ENCODE measurements at regions not wholly inside any gene's neighbourhood (a gene's known extent, or its start where the extent isn't known, plus 50 kb on each side); places are given as distances from the start of the nearest gene placed in this dataset.

DNA sequence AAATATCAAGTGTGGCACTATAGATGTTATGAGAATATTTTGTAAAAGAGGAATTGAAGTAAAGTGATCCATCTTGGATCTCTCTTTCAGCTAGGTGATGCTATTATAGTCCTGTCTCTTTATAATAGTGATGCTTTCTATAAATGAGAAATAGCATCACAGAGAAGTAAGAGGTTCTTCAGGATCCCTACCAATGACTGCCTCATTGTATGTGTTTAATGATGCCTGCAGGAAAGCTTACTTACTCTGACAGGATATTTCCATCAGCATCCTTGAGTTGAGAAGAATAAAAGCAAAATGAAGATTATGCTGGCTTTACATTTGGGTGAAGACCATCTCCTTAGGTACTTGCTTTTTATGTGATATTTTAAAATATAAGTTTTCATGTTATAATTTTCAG is 846.0 kb upstream of the LRFN5 start:
- DNase-seq = no peak
- Histone ChIP-seq H3K27me3 (no peaks in the 10 kb centered on the region), H3K9me3 (peaks cover 0 to 10% (median 0%) of the 10 kb centered on the region in 3 donors), H3K4me3 (no peak overlapping the region), H3K27ac (no peak overlapping the region), H3K36me3 (no peaks in the 10 kb centered on the region), H3K4me1 (no peaks in the 10 kb centered on the region)
- TF ChIP-seq, protein P1, sequence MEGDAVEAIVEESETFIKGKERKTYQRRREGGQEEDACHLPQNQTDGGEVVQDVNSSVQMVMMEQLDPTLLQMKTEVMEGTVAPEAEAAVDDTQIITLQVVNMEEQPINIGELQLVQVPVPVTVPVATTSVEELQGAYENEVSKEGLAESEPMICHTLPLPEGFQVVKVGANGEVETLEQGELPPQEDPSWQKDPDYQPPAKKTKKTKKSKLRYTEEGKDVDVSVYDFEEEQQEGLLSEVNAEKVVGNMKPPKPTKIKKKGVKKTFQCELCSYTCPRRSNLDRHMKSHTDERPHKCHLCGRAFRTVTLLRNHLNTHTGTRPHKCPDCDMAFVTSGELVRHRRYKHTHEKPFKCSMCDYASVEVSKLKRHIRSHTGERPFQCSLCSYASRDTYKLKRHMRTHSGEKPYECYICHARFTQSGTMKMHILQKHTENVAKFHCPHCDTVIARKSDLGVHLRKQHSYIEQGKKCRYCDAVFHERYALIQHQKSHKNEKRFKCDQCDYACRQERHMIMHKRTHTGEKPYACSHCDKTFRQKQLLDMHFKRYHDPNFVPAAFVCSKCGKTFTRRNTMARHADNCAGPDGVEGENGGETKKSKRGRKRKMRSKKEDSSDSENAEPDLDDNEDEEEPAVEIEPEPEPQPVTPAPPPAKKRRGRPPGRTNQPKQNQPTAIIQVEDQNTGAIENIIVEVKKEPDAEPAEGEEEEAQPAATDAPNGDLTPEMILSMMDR (IDR thresholded peaks at IDR 0.05) = no peak
- TF ChIP-seq POLR2A (IDR thresholded peaks at IDR 0.05) = no peak
- intact Hi-C loops (cut with DNase I) = no loop called here

DNA sequence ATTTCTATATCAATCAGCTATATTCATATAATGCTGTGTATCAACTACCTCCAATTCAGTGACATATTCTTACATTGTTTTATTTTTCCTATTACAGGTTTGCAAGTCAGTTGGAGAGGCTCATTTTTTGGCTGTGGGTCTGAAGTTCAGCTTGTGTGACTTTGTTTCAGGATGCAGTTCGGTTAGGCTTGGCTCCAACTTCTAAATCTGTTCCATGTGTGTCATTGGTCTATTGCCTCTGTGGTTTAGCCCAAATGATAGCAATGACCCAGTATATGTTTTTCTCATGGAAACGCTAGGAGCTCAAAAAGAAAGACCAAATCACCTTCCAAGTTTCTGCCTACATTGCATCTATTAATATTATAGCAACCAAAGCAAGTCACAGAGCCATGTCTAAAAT is 848.6 kb upstream of the LRFN5 start:
- intact Hi-C loops (cut with DNase I) = no loop called here
- no peak for DNase-seq
- TF ChIP-seq, protein P1 (IDR thresholded peaks at IDR 0.05) = no peak
- no peak for TF ChIP-seq POLR2A (IDR thresholded peaks at IDR 0.05)

DNA sequence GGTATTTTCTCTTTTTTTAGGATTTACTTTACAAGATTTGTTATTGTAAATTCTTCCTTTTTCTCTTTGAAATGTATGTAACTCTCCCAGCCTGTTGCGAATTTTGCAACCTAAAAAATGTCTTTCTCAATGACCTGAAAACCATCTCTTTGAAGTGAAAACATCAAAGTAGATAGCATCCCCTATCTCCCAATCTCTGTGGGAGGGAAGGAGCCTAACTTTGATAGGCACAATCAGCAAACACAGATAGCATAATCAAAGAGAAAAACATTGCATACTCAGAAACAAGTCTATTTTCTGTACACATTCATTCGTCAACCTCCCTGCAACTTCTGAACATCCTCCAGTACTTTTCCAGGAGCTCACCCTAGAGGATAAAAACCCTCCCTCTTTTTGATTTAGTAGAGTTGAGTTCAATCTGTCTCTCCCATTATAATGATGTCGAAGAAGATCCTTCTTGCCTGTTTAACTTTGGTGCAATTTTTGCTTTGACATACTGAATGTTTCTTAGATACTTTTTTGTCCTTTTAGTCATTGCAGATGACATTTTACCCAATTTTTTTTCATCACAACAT is 849.2 kb upstream of the LRFN5 start:
- TF ChIP-seq, protein P1 (IDR thresholded peaks at IDR 0.05) = no peak
- TF ChIP-seq POLR2A (IDR thresholded peaks at IDR 0.05) = no peak
- intact Hi-C loops (cut with DNase I) = no loop called here

More for the DNA sequence above, 848.6 kb upstream of the LRFN5 start:
- H3K4me3 ChIP-seq = no peak overlapping the region
- no peak overlapping the region for H3K27ac ChIP-seq
- 54 to 60% methylated on average over 2 of the region's 2 CpGs for WGBS, 2 donors
- H3K9me3 ChIP-seq = peaks cover 0 to 12% (median 0%) of the 10 kb centered on the region in 3 donors
- no peaks in the 10 kb centered on the region for H3K4me1 ChIP-seq
- H3K27me3 ChIP-seq = no peaks in the 10 kb centered on the region
- no peaks in the 10 kb centered on the region for H3K36me3 ChIP-seq

GRCh38 chr14:40733206-40733605 is 873.5 kb upstream of the LRFN5 start:
- WGBS, 2 donors = 86 to 94% methylated on average over 1 of the region's 1 CpG
- no peaks in the 10 kb centered on the region for H3K4me1 ChIP-seq
- intact Hi-C loops (cut with DNase I) = no loop called here
- no peak for TF ChIP-seq POLR2A (IDR thresholded peaks at IDR 0.05)
- TF ChIP-seq, protein P1 (IDR thresholded peaks at IDR 0.05) = no peak
- no peak for DNase-seq
- peaks cover 0 to 14% (median 0%) of the 10 kb centered on the region in 3 donors for H3K9me3 ChIP-seq
- no peaks in the 10 kb centered on the region for H3K27me3 ChIP-seq
- no peaks in the 10 kb centered on the region for H3K36me3 ChIP-seq
- H3K27ac ChIP-seq = no peak overlapping the region
- H3K4me3 ChIP-seq = no peak overlapping the region

More for the DNA sequence above, 849.2 kb upstream of the LRFN5 start:
- H3K27me3 ChIP-seq = no peaks in the 10 kb centered on the region
- no peak overlapping the region for H3K4me3 ChIP-seq
- no peak overlapping the region for H3K27ac ChIP-seq
- H3K9me3 ChIP-seq = peaks cover 0 to 12% (median 0%) of the 10 kb centered on the region in 3 donors
- 59 to 61% methylated on average over 3 of the region's 3 CpGs for WGBS, 2 donors
- DNase-seq = no peak
- H3K36me3 ChIP-seq = no peaks in the 10 kb centered on the region
- H3K4me1 ChIP-seq = no peaks in the 10 kb centered on the region

DNA sequence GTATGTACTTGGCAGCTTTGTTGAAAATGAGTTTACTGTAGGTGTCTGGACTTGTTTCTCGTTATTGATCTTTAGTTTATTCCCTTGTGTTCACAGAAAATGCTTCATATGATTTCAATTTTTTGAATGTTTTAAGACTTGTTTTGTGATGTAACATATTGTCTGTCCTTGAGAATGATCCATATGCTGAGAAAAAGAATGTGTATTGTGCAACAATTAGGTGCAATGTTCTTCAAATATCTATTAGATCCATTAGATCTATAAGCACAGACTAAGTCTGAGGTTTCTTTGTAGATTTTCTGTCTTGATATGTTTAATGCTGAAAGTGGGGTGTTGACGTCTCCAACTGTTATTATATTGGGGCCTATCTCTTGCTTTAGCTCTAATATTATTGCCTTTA is 879.6 kb upstream of the LRFN5 start:
- no peak for TF ChIP-seq POLR2A (IDR thresholded peaks at IDR 0.05)
- TF ChIP-seq, protein P1 (IDR thresholded peaks at IDR 0.05) = no peak
- 56 to 68% methylated on average over 2 of the region's 2 CpGs for WGBS, 2 donors
- DNase-seq = no peak
- Histone ChIP-seq H3K4me3 (no peak overlapping the region), H3K27me3 (no peaks in the 10 kb centered on the region), H3K27ac (no peak overlapping the region), H3K4me1 (no peaks in the 10 kb centered on the region), H3K9me3 (peaks cover 0 to 5% (median 5%) of the 10 kb centered on the region in 3 donors), H3K36me3 (no peaks in the 10 kb centered on the region)
- intact Hi-C loops (cut with DNase I) = no loop called here
